ENCODE measurements at regions not wholly inside any gene's neighbourhood (a gene's known extent, or its start where the extent isn't known, plus 50 kb on each side); places are given as distances from the start of the nearest gene placed in this dataset.

- DNase-seq = no peak
- Histone ChIP-seq H3K27me3 (replicated peaks) (no peaks in the 10 kb centered on the region), H3K4me3 (ENCODE audit: low read depth, low read length) (no peak overlapping the region), H3K27ac (no peak overlapping the region), H3K36me3 (replicated peaks) (no peaks in the 10 kb centered on the region)
- no peak for TF ChIP-seq CTCF (IDR thresholded peaks at IDR 0.05; ENCODE audit: low read depth, low read length, missing control alignments)
- in situ Hi-C loops (cut with HindIII; ENCODE audit: low pct_ligation_motif_present, low sequenced_read_pairs) = no loop called here
Observed at GRCh38 chr10:126851414-126852108, 53.7 kb upstream of the DOCK1 start.

GRCh38 chr10:126854726-126855495, 50.3 kb upstream of the DOCK1 start:
- Histone ChIP-seq H3K36me3 (replicated peaks) (no peaks in the 10 kb centered on the region), H3K27ac (no peak overlapping the region), H3K4me3 (ENCODE audit: low read depth, low read length) (no peak overlapping the region), H3K27me3 (replicated peaks) (no peaks in the 10 kb centered on the region)
- in situ Hi-C loops (cut with HindIII; ENCODE audit: low pct_ligation_motif_present, low sequenced_read_pairs) = no loop called here
- DNase-seq = no peak
- no peak for TF ChIP-seq CTCF (IDR thresholded peaks at IDR 0.05; ENCODE audit: low read depth, low read length, missing control alignments)

Data from brain microvascular endothelial cell (primary cell).